ENCODE measurements at regions not wholly inside any gene's neighbourhood (a gene's known extent, or its start where the extent isn't known, plus 50 kb on each side); places are given as distances from the start of the nearest gene placed in this dataset.

DNA sequence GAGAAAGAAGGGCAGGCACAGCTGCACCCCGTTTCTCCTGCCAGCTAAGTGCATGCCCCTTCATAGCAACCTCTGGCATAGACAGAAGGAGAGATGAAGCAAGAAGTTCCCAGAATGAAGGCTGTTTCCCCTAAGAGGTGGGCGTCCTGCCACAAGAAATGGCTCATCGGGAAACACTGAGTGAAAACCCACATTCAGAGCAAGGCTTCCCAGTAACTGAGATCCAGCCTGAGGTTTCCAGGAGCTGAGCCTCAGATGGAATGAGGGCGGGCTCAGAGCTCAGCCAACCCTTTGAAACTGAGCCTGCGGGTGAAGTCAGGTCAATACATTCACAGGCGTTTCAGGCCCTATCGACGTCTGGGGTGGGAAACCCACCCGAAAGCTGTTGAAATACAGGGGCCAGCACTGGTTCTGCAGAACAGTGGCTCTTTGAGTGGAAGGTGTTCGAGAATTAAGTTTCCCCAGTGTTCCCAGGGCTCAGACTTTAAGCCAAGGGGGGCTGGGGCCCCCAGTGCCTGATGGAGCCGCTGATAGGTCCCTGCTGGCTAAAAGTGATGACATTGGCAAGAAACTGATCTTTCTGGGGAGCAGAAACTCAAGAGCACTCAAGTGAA is 510.2 kb downstream of the RPS24 start:
- peak; percentile 94 for DNase-seq (ENCODE audit: low read depth)

DNA sequence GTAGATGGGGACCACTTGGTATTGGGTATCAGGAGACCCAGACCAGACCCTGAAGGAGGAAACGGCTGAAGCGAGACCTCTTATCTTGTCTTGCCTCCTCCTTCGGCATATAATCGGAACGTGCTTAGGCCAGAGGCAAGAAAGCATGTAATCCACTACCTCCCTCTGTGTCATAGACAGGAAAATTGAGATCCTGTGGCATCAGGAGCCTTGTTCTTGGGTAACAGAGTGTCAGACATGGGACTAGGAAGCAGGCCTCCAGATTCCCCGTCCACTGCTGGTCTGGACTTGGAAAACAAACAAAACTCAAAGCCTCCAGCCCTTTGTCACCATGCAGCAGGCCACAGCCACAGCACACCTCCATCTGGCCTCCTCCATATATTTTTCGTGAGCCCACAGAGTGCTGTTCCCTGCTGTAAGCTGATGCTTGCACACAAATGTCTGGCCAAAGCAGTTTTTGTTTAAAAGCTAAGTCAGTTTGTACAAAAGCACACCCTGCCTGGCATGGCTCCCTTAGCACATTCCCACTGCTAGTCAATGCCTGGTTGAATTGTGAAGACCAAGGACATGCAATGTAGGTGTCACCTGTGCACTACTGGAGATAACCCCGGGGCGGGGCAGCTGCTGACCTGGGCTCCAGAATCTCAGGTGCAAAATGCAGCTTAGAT is 510.9 kb downstream of the RPS24 start:
- DNase-seq (ENCODE audit: low read depth), result no peak

DNA sequence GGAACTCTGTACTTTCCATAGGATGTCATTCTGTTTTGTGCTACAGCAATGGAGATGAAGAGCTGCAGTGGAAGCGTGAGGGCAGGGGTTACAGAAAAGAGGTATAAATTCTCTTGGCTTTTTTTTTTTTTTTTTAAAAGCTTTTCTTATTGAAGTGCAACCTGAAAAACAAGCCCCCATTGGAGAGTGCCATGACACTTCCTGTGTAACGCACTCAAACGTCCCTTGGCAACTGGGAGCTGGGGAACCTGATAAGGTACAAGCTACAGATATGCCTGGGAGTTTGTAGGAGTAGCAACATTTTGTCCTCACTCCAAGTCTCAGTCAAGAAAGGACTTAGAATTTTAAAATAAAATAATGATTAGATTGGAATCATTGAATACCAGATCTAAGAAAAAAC is 512.1 kb downstream of the RPS24 start:
- DNase-seq (ENCODE audit: low read depth), result no peak

DNA sequence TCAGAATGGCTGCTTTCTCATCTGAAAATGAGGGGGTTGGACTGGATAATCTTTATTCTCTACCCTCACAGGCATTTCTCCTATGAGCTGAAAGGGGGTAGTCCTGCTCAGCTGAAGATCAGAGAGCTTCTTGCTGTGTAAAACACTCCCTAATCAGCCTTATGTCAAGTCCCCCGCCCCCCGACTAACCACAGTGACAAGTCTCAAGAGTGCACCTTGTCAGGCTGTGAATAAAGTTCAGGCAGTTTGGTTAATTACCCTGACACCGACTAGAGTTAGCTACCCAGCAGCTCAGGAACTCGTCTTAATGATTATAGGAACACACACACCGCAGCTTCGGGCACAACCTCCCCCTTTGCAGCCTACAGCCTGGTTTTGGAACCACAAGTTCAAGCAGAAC is 513.7 kb downstream of the RPS24 start:
- no peak for DNase-seq (ENCODE audit: low read depth)

DNA sequence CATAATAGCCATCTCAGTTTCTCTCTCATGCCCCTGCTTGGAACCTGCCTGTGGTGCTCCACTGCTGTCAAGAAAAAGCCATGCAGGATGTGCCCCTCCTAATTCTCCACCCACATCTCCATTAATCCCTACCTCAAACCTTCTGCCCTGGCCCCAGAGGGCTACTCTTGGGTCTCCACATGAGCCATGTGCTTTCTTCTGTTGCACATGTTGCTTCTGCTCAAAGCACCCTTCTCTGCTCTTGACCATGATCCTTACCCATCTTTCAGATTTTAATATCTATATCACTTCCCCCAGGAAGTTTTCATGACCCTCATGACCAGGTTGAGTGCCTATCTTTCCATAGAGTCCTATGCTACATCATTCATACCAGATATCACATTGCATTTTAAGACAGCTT is 514.2 kb downstream of the RPS24 start:
- no peak for DNase-seq (ENCODE audit: low read depth)

DNA sequence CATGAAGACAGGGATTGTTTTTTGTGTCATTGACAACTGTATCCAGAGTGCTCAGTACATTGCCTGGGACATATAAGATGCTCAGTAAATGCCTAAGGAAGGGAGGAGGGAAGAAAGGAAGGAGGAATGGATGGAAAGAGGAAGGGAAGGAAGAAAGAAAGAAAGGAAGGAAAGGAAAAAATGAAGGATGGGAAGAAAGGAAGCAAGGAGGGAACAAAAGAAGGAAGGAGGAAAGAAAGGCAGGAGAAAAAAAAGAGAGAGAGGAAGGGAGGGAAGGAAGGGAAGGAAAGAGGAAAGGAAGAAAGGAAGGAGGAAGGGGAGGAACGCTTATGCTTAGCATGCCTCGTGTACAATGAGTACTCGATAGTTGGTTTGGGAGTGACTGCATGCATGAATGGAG is 514.7 kb downstream of the RPS24 start:
- DNase-seq (ENCODE audit: low read depth), result no peak

DNA sequence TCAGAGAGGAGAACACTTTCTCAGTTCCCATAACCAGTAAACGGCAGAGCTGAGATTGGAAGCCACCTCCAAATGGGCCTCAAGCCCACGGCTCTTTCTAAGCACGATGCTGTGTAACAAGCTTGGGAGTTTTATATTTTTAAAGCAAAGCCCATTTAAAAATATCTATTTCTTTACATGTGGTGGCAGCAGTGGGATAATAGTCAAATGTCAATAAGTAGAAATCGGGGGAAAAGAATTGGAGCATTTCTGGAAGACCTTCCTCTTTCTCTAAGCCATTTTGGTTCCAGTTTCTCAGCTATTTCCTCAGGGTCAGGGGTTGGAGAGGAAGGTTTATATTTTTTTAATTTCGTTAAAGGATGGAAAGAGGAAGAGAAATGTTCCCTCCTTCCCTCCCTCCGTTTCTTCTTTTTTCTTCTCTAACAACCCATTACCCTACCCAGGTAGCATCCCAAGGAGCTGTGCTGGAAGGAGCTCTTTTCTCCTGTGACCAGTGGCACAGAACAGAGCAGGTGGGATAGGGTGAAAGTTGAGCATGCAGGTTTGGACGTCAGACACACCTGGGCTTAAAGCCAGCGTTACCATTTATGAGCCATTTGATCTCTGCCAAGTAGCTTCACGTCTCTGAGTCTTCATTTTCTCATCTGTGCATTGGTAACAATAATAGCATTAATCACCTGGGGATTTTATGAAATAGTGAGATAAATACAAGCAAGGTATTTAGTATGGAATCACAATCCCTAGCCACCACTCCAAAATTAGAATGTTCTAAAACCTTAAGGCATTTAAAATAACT is 515.7 kb downstream of the RPS24 start:
- no peak for DNase-seq (ENCODE audit: low read depth)

DNA sequence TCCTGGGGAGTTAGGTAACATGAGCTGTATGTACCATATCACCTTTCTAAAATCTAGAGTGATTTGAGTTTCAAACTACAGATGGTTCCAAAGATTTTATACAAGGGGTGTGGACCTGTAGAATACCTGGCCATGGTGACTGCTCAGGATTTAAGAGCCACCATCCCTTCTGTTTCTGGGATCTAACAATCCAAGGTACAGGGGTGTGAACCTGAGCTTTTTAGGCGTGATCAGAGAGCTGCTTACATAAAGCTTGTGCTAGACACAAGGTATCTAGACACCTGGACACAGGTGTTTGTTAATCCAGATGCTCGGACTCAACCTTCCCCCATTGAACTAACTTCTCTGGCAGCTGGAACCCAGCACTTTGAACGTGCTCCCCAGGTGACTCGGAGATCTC is 516.4 kb downstream of the RPS24 start:
- DNase-seq (ENCODE audit: low read depth), result no peak

DNA sequence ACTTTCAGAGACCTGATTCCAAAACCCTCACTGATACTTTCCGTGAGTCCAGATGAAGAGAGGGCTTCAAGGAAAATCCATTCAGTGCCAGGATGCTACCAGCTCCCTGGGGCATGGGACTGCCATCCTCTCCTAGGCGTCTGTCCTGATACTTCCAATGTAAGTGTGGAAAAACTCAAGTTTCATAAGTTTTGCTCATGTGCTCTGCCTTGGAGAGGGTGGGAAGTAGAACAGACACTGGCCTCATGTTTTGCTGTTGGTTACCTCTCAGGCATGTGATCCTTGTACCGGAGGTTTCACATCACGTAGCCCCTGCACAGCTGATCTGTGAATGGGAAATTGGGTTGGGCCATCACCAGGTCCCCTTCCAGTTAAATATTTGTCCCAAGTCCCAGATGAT is 517.1 kb downstream of the RPS24 start:
- DNase-seq (ENCODE audit: low read depth), result no peak

DNA sequence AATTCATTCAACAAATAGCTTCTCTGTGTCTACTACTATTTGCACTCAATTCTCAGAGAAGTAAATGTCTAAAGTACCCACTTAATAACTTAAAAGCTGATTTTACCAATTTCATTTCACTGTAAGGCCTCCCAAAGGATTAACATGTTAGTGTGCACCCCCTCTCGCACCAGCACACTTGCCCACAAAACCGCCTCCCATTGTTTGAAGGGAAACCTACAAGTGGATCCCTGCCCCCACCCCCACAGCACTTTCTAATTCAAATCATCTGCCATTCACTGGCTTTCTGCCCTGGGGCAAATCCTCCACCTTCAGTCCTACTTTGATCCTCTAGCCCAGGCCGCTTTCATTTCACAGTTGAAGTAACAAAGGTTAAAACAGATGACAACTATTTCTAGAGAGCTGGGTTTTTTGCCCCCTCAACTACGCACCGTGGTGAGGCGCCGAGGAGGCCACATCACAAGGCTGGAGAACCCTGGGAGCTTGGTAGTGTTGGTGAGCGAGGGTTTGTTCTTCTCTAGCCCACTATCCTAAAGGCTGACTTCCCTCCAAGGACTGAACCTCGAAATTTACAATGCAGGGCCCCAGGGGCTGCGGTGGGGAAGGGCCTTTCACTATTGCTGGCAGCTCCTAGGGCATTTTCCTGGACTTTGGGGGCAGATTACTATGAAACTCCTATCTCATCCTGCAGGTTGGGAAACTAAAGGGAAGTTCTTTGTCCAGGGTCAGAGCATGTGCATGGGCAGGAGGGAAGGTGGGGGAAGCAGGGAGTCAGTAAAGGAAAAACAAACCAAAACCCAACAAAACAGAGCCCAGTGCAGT is 517.4 kb upstream of the ZMIZ1 start:
- no peak for DNase-seq (ENCODE audit: low read depth)

DNA sequence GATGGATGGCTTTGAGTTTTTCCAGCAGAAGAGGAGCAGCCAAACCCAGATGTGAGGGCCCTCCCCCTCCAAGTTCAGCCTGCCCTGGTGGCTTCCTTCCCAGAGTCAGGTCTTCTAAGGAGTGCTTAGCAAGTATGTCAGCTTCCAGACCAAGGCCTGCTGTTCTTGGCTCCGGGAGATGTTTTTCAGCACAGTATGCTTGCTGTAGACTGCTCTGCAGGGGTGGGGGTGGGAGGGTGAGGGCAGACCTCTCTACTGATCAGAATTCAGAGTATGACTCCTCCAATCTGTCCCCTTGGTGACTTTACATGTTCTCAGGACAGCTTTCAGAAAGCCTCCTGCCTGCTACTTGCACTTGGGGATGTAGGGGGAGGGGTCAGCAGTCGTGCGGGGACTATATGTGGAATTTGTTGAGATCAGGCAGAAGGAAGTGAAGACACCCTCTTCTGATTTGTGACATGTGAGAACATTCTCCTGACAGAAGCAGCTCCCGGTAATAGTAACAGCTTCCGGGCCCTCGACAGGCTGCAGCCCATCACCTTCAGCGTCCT is 516.4 kb upstream of the ZMIZ1 start:
- DNase-seq (ENCODE audit: low read depth), result peak; percentile 17

DNA sequence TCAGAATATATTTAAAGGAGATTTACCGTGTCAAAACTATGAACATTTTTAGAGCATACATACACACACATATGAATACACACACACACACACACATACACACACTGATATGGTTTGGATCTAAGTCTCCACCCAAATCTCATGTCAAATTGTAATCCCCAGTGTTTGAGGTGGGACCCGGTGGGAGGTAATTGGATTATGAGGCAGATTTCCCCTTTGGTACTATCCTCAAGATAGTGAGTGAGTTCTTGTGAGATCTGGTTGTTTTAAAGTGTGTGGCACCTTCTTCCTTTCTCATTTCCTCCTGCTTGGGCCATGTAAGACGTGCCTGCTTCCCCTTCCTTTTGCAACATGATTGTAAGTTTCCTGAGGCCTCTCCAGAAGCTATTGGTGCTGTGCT is 515.0 kb upstream of the ZMIZ1 start:
- DNase-seq (ENCODE audit: low read depth), result no peak

DNA sequence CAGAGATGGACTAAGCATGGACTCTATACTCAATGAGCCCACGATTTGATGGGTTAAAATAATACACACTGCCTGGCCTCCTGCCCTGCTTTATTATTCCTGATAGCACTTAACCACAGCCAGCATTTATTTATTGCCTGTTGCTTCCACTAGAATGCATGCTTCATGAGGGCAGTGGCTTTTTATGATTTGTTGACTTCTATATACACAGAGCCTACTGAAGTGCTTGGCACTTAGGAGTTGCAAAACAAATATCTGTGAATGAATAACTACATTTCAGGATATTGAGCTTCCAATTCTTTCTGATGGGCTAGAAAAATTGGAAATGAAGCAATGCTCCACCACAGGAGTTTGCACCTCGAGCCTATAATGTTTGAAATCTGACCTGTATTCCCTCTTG is 513.6 kb upstream of the ZMIZ1 start:
- DNase-seq (ENCODE audit: low read depth), result no peak

DNA sequence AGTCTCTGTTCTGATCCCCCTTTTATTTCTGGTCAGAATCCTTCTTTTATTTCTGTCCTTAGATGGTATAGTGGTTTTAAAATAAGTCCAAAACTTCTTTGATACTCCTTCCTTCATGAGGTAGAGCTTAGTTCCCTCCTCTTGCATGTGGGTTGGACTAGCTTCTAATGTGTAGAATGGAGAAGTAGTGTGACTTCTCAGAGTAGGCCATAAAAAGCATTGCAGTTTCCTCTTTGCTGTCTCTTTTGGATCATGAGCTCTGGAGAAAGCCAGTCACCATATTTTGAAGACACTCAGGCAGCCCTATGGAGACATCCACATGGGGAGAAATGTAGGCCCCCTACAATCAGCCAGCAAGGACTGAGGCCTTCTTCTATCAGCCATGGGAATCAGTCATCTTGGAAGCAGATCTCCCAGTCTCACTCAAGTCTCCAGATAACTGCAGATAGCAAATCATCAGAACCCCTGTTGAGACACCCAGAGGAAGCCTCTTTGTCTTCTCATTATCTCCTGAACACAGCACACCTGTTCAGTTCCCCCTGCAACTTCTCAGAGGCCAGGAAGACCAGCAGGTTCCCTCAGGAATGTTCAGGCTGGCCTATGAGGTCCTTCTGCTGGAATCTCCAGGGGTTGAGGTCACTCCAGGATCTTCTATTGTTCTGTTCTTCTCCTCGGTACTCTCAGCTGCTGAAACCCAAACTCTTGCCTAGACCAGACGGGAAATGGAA is 511.9 kb upstream of the ZMIZ1 start:
- no peak for DNase-seq (ENCODE audit: low read depth)

DNA sequence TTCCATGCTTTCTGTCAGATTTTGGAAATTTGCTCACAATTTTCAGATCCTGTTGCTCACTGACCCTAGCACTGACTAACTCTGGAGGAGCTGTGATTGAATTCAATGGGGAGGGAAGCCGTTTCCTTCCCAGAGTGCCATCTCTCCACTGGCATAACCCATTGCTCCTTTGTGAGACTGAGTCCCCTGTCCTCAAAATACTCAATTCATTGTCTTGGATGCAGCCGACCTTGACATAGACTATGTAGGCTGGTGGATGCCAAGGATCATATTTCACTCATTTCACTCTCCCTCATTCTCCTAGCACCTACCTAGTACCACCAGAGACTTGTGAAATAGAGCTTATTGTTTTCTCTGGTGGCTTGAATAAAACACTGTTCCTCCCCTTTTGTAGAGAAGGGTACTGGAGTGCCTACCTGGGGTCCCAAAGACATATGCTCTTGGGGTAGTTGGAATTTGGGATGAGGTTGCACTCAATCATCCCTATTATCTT is 511.3 kb upstream of the ZMIZ1 start:
- DNase-seq (ENCODE audit: low read depth), result no peak

DNA sequence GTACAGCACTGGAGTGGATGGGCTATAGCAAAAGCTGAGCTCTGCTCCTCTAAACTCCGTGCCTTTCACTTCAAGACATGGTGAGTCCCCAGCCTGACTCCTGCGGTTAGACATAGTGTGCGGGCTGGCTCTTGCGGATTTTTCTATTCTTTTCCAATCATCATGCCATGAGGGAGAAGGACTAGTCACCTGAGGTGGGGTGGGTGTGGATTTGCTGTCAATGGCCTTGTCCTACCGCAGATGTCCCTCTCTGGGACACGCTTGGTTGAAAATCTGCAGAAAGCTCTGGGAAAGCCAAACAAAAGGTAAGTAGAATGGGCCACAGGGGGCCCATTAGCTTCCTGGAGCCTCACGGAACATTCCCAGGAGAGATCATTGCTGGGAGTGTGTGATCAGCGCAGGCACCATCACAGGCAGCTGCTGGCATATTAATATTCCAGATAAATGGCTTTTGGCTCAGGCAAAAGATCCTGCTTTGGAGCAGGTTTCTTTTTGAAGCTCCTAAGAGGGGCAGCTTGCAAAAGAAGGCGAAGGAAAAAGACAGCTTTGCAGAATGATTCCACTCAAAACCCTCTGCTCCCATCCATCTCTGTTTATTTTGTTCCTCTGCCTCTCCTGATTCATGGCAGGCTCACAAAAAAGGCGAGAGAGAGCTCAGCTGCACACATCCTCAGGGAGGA is 509.0 kb upstream of the ZMIZ1 start:
- no peak for DNase-seq (ENCODE audit: low read depth)

DNA sequence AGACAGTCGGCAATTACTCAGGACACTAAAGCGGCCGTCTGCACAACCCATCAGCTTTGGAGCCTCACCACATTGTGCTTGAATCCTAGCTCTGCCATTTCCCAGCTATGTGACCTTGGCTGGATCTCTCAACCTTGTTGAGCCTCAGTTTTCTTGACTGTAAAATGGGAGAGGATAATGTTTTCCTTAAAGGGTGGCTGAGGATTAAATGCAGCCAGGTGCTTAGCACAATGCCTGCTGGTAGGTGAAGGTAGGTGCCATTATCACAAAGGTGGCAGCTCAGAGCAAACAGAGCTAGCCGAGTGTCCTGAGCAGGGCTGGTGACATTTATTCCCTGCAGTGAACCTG is 508.5 kb upstream of the ZMIZ1 start:
- DNase-seq (ENCODE audit: low read depth), result no peak

DNA sequence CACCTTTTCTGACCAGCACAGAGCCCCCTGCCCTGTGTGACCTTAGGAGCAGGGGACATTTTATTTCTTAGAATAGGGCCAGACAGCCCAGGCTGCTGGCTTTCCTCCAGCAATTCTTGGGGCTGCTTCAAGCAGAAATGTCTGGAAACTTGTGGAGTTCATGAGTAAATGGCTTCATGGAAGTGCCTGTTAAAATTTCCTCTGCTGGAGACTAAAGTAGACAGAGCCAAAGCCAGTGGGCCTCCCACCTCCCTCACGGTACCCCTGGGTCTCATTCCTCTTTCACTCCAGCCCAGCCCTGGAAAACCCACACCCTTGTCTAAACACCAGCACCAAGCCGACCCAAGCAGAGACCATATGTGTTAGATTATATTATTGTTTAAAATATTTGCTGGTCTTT is 505.5 kb upstream of the ZMIZ1 start:
- no peak for DNase-seq (ENCODE audit: low read depth)

DNA sequence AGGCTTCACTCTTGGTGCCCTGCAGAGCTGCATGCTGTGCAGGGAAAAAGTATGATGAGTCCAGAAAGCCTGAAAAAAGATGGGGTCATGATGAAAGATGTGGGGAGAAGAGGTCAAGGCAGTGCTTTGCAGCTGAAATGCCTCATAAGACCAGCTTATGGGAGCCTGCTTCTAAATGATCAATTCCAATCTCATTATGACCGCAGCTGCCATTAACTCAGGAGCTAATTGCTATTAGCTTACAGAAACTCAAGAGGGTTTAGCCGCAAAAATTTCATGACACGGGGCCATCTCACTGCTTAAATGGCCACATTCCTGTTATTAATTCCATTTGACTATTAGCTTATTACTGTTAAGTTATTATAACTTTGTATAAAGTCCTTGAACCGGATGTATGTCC is 502.9 kb upstream of the ZMIZ1 start:
- DNase-seq (ENCODE audit: low read depth), result no peak

DNA sequence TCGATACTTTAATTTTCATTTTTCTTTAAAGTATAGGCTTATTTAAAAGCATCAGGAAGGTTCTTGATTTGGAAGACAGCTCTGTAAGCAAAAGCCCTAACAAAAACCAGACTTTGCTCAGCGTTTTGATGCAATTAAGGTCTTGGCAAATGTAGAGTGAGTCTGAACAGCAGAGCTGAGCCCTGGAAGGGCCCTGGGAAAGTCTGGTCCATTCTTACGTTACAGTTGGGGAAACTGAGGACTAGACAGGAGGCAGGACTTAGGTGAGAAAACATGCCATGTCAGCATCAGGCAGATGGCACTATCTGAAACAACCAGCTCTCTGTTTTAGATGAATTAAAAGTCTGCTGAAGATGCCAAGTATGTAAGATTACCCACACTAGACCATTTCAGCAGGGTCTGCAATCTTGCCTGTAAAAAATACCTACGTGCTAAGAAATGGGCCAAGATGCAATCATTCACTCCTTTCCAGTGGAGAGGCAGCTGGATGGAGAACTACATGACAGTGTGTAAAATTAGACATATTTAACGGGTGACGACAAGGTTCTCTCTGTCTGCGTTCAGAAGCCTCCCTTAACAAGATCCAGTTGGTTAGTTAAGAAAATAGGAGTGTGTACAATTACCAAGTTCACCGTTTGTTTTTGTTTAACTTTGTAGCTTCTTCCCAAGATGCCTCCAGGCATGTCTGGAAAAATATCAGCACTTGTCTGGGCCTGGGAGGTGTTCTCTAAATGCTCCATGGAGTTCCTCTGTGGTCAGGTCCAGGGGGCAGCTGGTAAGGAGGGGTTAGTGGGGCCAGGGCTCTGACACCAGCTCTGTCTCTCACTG is 502.3 kb upstream of the ZMIZ1 start:
- DNase-seq (ENCODE audit: low read depth), result no peak
